ENCODE measurements at regions not wholly inside any gene's neighbourhood (a gene's known extent, or its start where the extent isn't known, plus 50 kb on each side); places are given as distances from the start of the nearest gene placed in this dataset.

DNA sequence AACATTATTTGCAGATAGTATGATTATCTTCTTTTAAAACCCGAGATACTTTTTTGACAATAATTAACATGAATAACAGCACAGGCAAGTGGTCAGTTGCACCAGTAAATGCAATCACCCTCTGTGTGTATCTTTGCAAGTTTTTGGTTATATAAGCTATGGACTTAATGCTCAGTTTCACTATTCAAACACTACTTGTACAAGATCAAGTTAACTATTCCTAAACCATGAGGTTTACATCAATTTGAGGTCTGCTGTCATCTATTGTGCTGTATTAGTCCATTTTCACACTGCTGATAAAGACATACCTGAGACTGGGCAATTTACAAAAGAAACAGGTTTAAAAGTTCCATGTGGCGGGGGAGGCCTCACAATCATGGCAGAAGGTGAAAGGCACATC is 323.2 kb downstream of the NR4A2 start:
- TF ChIP-seq, protein P1, sequence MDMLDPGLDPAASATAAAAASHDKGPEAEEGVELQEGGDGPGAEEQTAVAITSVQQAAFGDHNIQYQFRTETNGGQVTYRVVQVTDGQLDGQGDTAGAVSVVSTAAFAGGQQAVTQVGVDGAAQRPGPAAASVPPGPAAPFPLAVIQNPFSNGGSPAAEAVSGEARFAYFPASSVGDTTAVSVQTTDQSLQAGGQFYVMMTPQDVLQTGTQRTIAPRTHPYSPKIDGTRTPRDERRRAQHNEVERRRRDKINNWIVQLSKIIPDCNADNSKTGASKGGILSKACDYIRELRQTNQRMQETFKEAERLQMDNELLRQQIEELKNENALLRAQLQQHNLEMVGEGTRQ (CRISPR knock-in tag; IDR thresholded peaks at IDR 0.05), result no peak
- TF ChIP-seq, protein P2, sequence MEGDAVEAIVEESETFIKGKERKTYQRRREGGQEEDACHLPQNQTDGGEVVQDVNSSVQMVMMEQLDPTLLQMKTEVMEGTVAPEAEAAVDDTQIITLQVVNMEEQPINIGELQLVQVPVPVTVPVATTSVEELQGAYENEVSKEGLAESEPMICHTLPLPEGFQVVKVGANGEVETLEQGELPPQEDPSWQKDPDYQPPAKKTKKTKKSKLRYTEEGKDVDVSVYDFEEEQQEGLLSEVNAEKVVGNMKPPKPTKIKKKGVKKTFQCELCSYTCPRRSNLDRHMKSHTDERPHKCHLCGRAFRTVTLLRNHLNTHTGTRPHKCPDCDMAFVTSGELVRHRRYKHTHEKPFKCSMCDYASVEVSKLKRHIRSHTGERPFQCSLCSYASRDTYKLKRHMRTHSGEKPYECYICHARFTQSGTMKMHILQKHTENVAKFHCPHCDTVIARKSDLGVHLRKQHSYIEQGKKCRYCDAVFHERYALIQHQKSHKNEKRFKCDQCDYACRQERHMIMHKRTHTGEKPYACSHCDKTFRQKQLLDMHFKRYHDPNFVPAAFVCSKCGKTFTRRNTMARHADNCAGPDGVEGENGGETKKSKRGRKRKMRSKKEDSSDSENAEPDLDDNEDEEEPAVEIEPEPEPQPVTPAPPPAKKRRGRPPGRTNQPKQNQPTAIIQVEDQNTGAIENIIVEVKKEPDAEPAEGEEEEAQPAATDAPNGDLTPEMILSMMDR (IDR thresholded peaks at IDR 0.05), result no peak
- TF ChIP-seq ZNF232 (CRISPR knock-in tag; IDR thresholded peaks at IDR 0.05), result no peak
- TF ChIP-seq, protein P3, sequence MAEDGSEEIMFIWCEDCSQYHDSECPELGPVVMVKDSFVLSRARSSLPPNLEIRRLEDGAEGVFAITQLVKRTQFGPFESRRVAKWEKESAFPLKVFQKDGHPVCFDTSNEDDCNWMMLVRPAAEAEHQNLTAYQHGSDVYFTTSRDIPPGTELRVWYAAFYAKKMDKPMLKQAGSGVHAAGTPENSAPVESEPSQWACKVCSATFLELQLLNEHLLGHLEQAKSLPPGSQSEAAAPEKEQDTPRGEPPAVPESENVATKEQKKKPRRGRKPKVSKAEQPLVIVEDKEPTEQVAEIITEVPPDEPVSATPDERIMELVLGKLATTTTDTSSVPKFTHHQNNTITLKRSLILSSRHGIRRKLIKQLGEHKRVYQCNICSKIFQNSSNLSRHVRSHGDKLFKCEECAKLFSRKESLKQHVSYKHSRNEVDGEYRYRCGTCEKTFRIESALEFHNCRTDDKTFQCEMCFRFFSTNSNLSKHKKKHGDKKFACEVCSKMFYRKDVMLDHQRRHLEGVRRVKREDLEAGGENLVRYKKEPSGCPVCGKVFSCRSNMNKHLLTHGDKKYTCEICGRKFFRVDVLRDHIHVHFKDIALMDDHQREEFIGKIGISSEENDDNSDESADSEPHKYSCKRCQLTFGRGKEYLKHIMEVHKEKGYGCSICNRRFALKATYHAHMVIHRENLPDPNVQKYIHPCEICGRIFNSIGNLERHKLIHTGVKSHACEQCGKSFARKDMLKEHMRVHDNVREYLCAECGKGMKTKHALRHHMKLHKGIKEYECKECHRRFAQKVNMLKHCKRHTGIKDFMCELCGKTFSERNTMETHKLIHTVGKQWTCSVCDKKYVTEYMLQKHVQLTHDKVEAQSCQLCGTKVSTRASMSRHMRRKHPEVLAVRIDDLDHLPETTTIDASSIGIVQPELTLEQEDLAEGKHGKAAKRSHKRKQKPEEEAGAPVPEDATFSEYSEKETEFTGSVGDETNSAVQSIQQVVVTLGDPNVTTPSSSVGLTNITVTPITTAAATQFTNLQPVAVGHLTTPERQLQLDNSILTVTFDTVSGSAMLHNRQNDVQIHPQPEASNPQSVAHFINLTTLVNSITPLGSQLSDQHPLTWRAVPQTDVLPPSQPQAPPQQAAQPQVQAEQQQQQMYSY (CRISPR knock-in tag; IDR thresholded peaks at IDR 0.05), result no peak
- TF ChIP-seq, protein P4, sequence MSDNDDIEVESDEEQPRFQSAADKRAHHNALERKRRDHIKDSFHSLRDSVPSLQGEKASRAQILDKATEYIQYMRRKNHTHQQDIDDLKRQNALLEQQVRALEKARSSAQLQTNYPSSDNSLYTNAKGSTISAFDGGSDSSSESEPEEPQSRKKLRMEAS (CRISPR knock-in tag; IDR thresholded peaks at IDR 0.05), result no peak
- TF ChIP-seq, protein P5, sequence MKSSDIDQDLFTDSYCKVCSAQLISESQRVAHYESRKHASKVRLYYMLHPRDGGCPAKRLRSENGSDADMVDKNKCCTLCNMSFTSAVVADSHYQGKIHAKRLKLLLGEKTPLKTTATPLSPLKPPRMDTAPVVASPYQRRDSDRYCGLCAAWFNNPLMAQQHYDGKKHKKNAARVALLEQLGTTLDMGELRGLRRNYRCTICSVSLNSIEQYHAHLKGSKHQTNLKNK (CRISPR knock-in tag; IDR thresholded peaks at IDR 0.05), result no peak
- no peak for TF ChIP-seq CREB1 (CRISPR knock-in tag; IDR thresholded peaks at IDR 0.05)
- TF ChIP-seq, protein P6, sequence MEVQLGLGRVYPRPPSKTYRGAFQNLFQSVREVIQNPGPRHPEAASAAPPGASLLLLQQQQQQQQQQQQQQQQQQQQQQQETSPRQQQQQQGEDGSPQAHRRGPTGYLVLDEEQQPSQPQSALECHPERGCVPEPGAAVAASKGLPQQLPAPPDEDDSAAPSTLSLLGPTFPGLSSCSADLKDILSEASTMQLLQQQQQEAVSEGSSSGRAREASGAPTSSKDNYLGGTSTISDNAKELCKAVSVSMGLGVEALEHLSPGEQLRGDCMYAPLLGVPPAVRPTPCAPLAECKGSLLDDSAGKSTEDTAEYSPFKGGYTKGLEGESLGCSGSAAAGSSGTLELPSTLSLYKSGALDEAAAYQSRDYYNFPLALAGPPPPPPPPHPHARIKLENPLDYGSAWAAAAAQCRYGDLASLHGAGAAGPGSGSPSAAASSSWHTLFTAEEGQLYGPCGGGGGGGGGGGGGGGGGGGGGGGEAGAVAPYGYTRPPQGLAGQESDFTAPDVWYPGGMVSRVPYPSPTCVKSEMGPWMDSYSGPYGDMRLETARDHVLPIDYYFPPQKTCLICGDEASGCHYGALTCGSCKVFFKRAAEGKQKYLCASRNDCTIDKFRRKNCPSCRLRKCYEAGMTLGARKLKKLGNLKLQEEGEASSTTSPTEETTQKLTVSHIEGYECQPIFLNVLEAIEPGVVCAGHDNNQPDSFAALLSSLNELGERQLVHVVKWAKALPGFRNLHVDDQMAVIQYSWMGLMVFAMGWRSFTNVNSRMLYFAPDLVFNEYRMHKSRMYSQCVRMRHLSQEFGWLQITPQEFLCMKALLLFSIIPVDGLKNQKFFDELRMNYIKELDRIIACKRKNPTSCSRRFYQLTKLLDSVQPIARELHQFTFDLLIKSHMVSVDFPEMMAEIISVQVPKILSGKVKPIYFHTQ (CRISPR knock-in tag; IDR thresholded peaks at IDR 0.05), result no peak
